ENCODE measurements at regions not wholly inside any gene's neighbourhood (a gene's known extent, or its start where the extent isn't known, plus 50 kb on each side); places are given as distances from the start of the nearest gene placed in this dataset.

DNA sequence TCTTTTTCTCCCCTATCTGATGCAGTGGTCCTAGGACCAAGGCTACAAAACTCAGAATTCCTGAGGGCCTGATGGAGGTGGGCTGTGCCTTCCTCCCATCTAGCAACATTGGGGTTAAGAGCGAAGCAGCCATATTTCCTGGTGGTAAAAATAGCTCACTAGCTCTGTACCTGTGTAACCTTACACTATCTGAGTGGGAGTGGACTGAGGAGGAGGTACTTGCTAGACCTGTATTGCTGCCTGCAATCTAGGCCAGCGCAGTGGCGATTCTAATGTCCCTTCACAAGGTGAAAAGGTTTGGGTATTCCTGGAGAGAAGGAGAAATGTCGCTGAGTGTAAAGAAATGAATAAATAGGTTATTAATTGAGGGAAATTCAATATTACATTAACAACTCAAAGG, 80.2 kb upstream of the LIFR start:
- no peak for TF ChIP-seq EZH2 (IDR thresholded peaks at IDR 0.05; ENCODE audit: borderline replicate concordance, insufficient read depth, low read depth, low read length, poor library complexity, severe bottlenecking)
- TF ChIP-seq, protein P1, sequence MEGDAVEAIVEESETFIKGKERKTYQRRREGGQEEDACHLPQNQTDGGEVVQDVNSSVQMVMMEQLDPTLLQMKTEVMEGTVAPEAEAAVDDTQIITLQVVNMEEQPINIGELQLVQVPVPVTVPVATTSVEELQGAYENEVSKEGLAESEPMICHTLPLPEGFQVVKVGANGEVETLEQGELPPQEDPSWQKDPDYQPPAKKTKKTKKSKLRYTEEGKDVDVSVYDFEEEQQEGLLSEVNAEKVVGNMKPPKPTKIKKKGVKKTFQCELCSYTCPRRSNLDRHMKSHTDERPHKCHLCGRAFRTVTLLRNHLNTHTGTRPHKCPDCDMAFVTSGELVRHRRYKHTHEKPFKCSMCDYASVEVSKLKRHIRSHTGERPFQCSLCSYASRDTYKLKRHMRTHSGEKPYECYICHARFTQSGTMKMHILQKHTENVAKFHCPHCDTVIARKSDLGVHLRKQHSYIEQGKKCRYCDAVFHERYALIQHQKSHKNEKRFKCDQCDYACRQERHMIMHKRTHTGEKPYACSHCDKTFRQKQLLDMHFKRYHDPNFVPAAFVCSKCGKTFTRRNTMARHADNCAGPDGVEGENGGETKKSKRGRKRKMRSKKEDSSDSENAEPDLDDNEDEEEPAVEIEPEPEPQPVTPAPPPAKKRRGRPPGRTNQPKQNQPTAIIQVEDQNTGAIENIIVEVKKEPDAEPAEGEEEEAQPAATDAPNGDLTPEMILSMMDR (IDR thresholded peaks at IDR 0.05), result no peak
- Mint-ChIP-seq H3K4me1 (no peaks in the 10 kb centered on the region), H3K9me3 (ENCODE audit: insufficient read depth) (peaks cover 8% of the 10 kb centered on the region), H3K27ac (no peak overlapping the region), H3K27me3 (peaks cover 10% of the 10 kb centered on the region), H3K4me3 (no peak overlapping the region)
- Histone ChIP-seq H3K36me3 (replicated peaks in 1 of 2; ENCODE audit: control extremely low read depth in 1 of 2, control insufficient read depth in 1 of 2, extremely low read depth in 1 of 2, insufficient read depth in 2 of 2, low read length in 1 of 2) (no peaks in the 10 kb centered on the region), H3K9me3 (ENCODE audit: control extremely low read depth in 1 of 3, control insufficient read depth in 2 of 3, insufficient read depth in 1 of 3, low read length in 2 of 3) (peaks cover 0 to 14% (median 7%) of the 10 kb centered on the region in 3 donors), H3K4me2 (replicated peaks; ENCODE audit: low read depth, low read length, poor library complexity, severe bottlenecking) (no peak overlapping the region), H3K27me3 (replicated peaks in 1 of 4; ENCODE audit: control extremely low read depth in 1 of 4, control insufficient read depth in 3 of 4, insufficient read depth in 4 of 4, low read length in 3 of 4) (peaks cover 0 to 2% (median 0%) of the 10 kb centered on the region in 4 experiments), H3K4me1 (ENCODE audit: control insufficient read depth in 2 of 2, insufficient read depth in 2 of 2, low read length in 2 of 2) (no peaks in the 10 kb centered on the region), H4K20me1 (ENCODE audit: control insufficient read depth, insufficient read depth, low read length, poor library complexity, severe bottlenecking) (no peaks in the 10 kb centered on the region), H3K9ac (ENCODE audit: low read length) (no peak overlapping the region), H3K79me2 (ENCODE audit: control insufficient read depth, insufficient read depth, low read length) (no peaks in the 10 kb centered on the region), H3K27ac (ENCODE audit: low read length in 2 of 2) (no peak overlapping the region), H2AFZ (ENCODE audit: insufficient read depth, low read depth, low read length, poor library complexity, severe bottlenecking) (no peak overlapping the region), H3K4me3 (ENCODE audit: control extremely low read depth in 1 of 5, extremely low read depth in 1 of 5, insufficient read depth in 1 of 5, low read depth in 2 of 5, low read length in 4 of 5) (no peak overlapping the region)
- no peak for ATAC-seq (ENCODE audit: low read depth)
- ChIA-PET POLR2A (no interaction called here), CTCF (no interaction called here)
- no peak for DNase-seq
- WGBS (ENCODE audit: insufficient coverage), result no CpG with 5 or more reads among the region's 4 CpGs
- intact Hi-C loops (cut with micrococcal nuclease), result no loop called here

DNA sequence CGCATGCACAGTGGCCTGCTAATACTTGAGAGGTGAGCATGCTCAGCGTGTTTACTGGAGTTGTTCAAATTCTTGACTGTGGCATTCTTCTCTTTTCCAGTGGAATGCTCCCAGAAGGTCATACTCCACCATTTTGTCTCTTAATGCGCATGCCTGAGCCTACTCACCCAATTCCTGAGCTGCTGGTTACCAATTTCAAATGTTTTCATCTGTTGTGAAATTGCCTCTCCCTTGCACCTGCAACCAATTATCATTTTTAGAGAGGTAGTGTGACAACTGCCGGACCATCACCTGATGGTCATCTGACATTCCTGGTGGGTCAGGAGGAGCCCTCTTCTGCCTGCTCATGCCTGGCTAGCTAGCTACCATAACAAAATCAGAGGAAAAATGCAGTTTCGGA, 82.2 kb upstream of the LIFR start:
- 84% methylated on average over 3 of the region's 5 CpGs for WGBS (ENCODE audit: insufficient coverage)
- POLR2A ChIA-PET, result no interaction called here
- H3K27me3 ChIP-seq (replicated peaks in 1 of 4; ENCODE audit: control extremely low read depth in 1 of 4, control insufficient read depth in 3 of 4, insufficient read depth in 4 of 4, low read length in 3 of 4), result no peaks in the 10 kb centered on the region
- no peaks in the 10 kb centered on the region for H3K79me2 ChIP-seq (ENCODE audit: control insufficient read depth, insufficient read depth, low read length)
- no peak overlapping the region for H3K27ac Mint-ChIP-seq
- H3K4me3 Mint-ChIP-seq, result no peak overlapping the region
- intact Hi-C loops (cut with micrococcal nuclease), result no loop called here
- CTCF ChIA-PET, result no interaction called here
- no peaks in the 10 kb centered on the region for H4K20me1 ChIP-seq (ENCODE audit: control insufficient read depth, insufficient read depth, low read length, poor library complexity, severe bottlenecking)
- H3K27ac ChIP-seq (ENCODE audit: low read length in 2 of 2), result no peak overlapping the region
- peaks cover 5% of the 10 kb centered on the region for H3K9me3 Mint-ChIP-seq (ENCODE audit: insufficient read depth)
- H3K4me1 ChIP-seq (ENCODE audit: control insufficient read depth in 2 of 2, insufficient read depth in 2 of 2, low read length in 2 of 2), result no peaks in the 10 kb centered on the region
- H3K9ac ChIP-seq (ENCODE audit: low read length), result no peak overlapping the region
- peaks cover 10% of the 10 kb centered on the region for H3K27me3 Mint-ChIP-seq
- H3K4me1 Mint-ChIP-seq, result no peaks in the 10 kb centered on the region
- H3K36me3 ChIP-seq (replicated peaks in 1 of 2; ENCODE audit: control extremely low read depth in 1 of 2, control insufficient read depth in 1 of 2, extremely low read depth in 1 of 2, insufficient read depth in 2 of 2, low read length in 1 of 2), result no peaks in the 10 kb centered on the region
- H3K4me3 ChIP-seq (ENCODE audit: control extremely low read depth in 1 of 5, extremely low read depth in 1 of 5, insufficient read depth in 1 of 5, low read depth in 2 of 5, low read length in 4 of 5), result no peak overlapping the region
- no peak overlapping the region for H3K4me2 ChIP-seq (replicated peaks; ENCODE audit: low read depth, low read length, poor library complexity, severe bottlenecking)
- no peak overlapping the region for H2AFZ ChIP-seq (ENCODE audit: insufficient read depth, low read depth, low read length, poor library complexity, severe bottlenecking)
- DNase-seq (no peak), ATAC-seq (ENCODE audit: low read depth) (no peak)
- TF ChIP-seq, protein P1 (IDR thresholded peaks at IDR 0.05), result no peak
- TF ChIP-seq EZH2 (IDR thresholded peaks at IDR 0.05; ENCODE audit: borderline replicate concordance, insufficient read depth, low read depth, low read length, poor library complexity, severe bottlenecking), result no peak
- peaks cover 0 to 7% (median 0%) of the 10 kb centered on the region in 3 donors for H3K9me3 ChIP-seq (ENCODE audit: control extremely low read depth in 1 of 3, control insufficient read depth in 2 of 3, insufficient read depth in 1 of 3, low read length in 2 of 3)
